ENCODE measurements at regions not wholly inside any gene's neighbourhood (a gene's known extent, or its start where the extent isn't known, plus 50 kb on each side); places are given as distances from the start of the nearest gene placed in this dataset.

DNA sequence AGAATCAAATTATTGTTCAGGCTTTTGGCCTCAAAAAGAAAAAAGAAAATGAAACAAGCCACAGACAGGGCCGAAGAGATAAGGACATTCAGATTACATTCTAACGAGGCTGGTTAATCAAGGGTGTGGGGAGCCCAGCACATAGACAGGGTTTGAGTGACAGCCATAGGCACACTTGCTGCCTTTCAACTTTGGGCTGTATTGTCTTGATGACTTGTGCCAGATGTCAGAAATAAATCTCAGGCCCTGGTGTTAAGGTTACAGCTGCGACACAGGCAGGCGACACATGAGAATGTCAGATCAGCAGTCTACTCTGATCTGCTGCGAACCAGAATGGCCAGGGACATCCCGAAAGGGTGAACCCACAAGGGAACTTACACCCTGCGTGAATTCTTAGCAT is 231.2 kb upstream of the ARRDC4 start:
- TF ChIP-seq, protein P1, sequence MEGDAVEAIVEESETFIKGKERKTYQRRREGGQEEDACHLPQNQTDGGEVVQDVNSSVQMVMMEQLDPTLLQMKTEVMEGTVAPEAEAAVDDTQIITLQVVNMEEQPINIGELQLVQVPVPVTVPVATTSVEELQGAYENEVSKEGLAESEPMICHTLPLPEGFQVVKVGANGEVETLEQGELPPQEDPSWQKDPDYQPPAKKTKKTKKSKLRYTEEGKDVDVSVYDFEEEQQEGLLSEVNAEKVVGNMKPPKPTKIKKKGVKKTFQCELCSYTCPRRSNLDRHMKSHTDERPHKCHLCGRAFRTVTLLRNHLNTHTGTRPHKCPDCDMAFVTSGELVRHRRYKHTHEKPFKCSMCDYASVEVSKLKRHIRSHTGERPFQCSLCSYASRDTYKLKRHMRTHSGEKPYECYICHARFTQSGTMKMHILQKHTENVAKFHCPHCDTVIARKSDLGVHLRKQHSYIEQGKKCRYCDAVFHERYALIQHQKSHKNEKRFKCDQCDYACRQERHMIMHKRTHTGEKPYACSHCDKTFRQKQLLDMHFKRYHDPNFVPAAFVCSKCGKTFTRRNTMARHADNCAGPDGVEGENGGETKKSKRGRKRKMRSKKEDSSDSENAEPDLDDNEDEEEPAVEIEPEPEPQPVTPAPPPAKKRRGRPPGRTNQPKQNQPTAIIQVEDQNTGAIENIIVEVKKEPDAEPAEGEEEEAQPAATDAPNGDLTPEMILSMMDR (IDR thresholded peaks at IDR 0.05; ENCODE audit: control insufficient read depth, insufficient read depth, low read depth, low read length, missing control alignments): no peak
- H3K4me3 ChIP-seq (ENCODE audit: control insufficient read depth, low read depth, low read length): no peak overlapping the region
- no peak for DNase-seq (ENCODE audit: low read depth)

DNA sequence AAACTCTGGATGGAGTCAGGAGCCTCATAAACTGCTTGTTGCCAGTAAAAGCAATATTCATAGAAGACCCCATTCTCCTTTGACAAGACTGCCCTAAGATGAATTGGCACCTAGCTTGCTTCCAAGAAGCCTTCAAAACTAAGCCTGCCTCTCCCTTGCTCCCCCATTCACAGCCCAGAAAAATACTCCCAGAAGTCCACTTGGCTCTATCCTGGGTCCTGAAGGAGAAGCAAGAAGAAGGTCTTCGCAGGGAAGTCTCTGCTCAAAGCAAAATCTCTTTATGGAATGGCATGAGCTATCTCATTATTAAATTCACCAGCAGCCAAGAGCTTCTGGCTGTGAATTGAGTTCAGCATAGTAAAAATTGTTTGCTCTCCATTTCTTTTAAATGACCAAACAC is 230.2 kb upstream of the ARRDC4 start:
- H3K4me3 ChIP-seq (ENCODE audit: control insufficient read depth, low read depth, low read length): no peak overlapping the region
- TF ChIP-seq, protein P1 (IDR thresholded peaks at IDR 0.05; ENCODE audit: control insufficient read depth, insufficient read depth, low read depth, low read length, missing control alignments): no peak
- no peak for DNase-seq (ENCODE audit: low read depth)

DNA sequence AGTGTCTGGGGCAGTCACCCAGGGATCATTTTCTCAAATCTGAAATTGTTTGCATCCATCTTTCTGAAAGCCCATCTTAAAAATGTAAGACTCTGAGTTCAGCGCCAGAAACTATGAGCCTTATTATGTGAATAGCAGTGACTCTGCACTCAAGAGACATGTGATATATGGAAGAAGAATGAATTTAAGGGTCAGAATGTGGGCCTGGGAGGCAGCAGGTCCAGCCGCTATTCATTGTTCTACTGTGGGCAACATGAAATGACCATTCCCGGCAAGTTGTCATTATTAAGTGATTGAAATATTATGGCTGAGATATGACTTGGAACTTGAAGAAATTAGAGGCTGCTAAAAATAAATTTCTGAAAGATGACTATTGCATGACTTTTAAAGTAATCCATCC is 228.6 kb upstream of the ARRDC4 start:
- no peak for DNase-seq (ENCODE audit: low read depth)
- TF ChIP-seq, protein P1 (IDR thresholded peaks at IDR 0.05; ENCODE audit: control insufficient read depth, insufficient read depth, low read depth, low read length, missing control alignments): no peak
- H3K4me3 ChIP-seq (ENCODE audit: control insufficient read depth, low read depth, low read length): no peak overlapping the region

DNA sequence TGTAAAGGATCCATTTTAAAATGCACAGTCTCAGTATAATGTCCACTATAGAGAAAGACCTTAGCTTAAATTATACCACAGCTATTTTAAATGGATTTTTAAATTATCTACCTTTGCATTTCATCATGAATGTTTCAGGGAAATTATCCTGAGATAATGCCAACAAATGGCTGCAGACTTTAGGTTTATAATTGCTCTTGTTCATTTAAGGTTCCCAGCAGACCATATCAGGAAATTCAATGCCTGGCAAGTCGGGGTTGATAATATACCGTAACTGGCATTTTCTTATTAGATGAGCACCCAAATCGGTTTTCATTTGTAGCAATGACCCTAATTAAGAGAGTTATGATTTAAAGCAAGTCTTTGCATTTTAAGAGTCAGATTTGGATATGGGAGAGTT is 227.1 kb upstream of the ARRDC4 start:
- no peak for DNase-seq (ENCODE audit: low read depth)
- H3K4me3 ChIP-seq (ENCODE audit: control insufficient read depth, low read depth, low read length): no peak overlapping the region
- TF ChIP-seq, protein P1 (IDR thresholded peaks at IDR 0.05; ENCODE audit: control insufficient read depth, insufficient read depth, low read depth, low read length, missing control alignments): no peak

DNA sequence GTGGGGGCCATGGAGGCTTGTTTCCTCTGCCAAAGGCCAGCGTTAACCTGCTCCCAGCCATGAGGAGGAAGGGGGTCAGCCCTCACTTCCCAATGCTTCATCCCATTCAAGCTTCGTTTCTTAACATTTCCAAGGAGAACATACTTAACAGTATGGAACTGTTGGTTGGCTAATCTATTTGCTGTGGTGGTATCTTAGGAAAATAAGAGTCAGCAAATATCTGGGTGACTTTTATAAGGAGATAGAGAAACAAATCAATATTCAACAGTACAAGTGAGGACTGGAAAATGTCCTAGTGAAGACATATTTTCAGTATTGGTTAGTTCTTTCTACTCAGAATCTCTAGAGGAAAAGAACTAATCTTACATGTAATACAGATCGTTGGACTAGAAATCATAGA is 223.8 kb upstream of the ARRDC4 start:
- H3K4me3 ChIP-seq (ENCODE audit: control insufficient read depth, low read depth, low read length): no peak overlapping the region

DNA sequence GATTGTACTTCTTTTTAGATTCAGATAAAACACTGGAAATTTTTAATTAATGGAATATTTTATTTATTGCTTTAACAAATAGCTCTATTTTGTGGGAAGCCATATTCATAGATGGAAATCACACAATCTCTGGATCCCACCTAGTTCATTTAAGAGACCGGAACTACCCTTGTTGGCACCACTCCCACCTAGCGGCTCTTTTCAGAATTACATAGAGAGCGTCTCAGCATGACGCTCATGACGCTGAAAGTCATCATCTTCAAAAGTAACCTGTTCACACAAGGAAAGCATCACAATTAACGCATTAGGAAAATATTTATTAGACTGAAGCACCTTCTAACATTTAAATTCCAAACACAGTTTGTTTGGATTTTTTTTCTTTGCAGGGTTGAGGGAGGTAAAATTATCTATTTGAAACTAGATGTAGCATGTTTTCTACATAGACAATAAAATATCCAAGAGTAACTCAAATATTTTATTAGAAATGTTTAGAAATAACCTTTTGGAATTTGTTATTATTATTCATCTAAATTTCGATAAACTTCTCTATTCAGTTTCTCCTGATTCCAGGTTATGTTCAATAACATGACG is 214.9 kb upstream of the ARRDC4 start:
- TF ChIP-seq, protein P1 (IDR thresholded peaks at IDR 0.05; ENCODE audit: control insufficient read depth, insufficient read depth, low read depth, low read length, missing control alignments): peak; percentile 34

More for the DNA sequence above, 223.8 kb upstream of the ARRDC4 start:
- TF ChIP-seq, protein P1 (IDR thresholded peaks at IDR 0.05; ENCODE audit: control insufficient read depth, insufficient read depth, low read depth, low read length, missing control alignments): no peak
- DNase-seq (ENCODE audit: low read depth): no peak

DNA sequence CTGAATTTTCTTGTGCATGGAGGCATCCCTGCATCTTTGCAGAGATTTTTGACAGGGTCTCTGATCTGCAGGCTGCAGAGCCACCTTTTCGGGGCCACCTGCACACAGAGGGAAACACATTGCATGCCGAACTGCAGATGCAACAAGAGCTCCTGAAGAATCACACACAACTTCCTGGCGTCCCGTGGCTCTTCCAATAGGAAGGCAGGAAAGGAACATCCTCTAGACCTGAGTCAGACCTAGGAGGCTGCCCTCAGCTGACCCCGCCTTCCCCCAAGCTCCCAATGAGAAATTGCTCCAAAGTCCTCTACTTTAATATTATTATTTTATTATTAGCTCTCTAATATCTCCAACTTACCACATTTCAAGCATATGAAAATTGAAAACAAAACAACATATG is 213.2 kb upstream of the ARRDC4 start:
- DNase-seq (ENCODE audit: low read depth): no peak
- TF ChIP-seq, protein P1 (IDR thresholded peaks at IDR 0.05; ENCODE audit: control insufficient read depth, insufficient read depth, low read depth, low read length, missing control alignments): no peak
- no peak overlapping the region for H3K4me3 ChIP-seq (ENCODE audit: control insufficient read depth, low read depth, low read length)

More for the DNA sequence above, 214.9 kb upstream of the ARRDC4 start:
- DNase-seq (ENCODE audit: low read depth): no peak
- H3K4me3 ChIP-seq (ENCODE audit: control insufficient read depth, low read depth, low read length): no peak overlapping the region

All from AG09309 (cell line).